Hematopoietic multipotent progenitor cell treated with erythropoietin and hydrocortisone succinate and interleukin-3 and kit ligand, for 6 days (in vitro differentiated cells): ENCODE measurements at regions not wholly inside any gene's neighbourhood (a gene's known extent, or its start where the extent isn't known, plus 50 kb on each side); places are given as distances from the start of the nearest gene placed in this dataset.
"Not testable (repeated sequence)": the region's sequence is repeated elsewhere in the genome, so short reads cannot be mapped to it uniquely, and the experiment has no call there.

Experiments
- DNase-seq: peaks from one replicate; pipeline ENCODE4 v3.0.0-alpha.2; 2015

GRCh38 chr1:200281201-200281835 is 128.5 kb downstream of the ZNF281 start:
- DNase-seq: no peak

- peak; percentile 50 for DNase-seq
Measured at GRCh38 chr1:200279810-200280411, 129.9 kb downstream of the ZNF281 start.

- no peak for DNase-seq
Measured at GRCh38 chr1:200275816-200276453, 133.9 kb downstream of the ZNF281 start.

- peak; percentile 57 for DNase-seq
Measured at GRCh38 chr1:200275415-200275814, 134.4 kb downstream of the ZNF281 start.

GRCh38 chr1:200274116-200274515 is 135.7 kb downstream of the ZNF281 start:
- DNase-seq: no peak

GRCh38 chr1:200272481-200273068 is 137.3 kb downstream of the ZNF281 start:
- DNase-seq: no peak

- DNase-seq: no peak
Measured at GRCh38 chr1:200269256-200269655, 140.6 kb downstream of the ZNF281 start.

- no peak for DNase-seq
Measured at GRCh38 chr1:200267937-200268336, 141.9 kb downstream of the ZNF281 start.

GRCh38 chr1:200267458-200267857 is 142.4 kb downstream of the ZNF281 start:
- no peak for DNase-seq

- DNase-seq: no peak
Measured at GRCh38 chr1:200266871-200267270, 143.0 kb downstream of the ZNF281 start.

GRCh38 chr1:200265881-200266280 is 144.0 kb downstream of the ZNF281 start:
- DNase-seq: no peak

- no peak for DNase-seq
Measured at GRCh38 chr1:200265104-200265503, 144.7 kb downstream of the ZNF281 start.

- DNase-seq: no peak
Measured at GRCh38 chr1:200263203-200263602, 146.6 kb downstream of the ZNF281 start.

GRCh38 chr1:200262326-200262965 is 147.4 kb downstream of the ZNF281 start:
- DNase-seq: no peak

- DNase-seq: no peak
Measured at GRCh38 chr1:200260597-200261335, 149.1 kb downstream of the ZNF281 start.

- peak; percentile 67 for DNase-seq
Measured at GRCh38 chr1:200258447-200259375, 151.1 kb downstream of the ZNF281 start.

GRCh38 chr1:200257235-200257634 is 152.6 kb downstream of the ZNF281 start:
- no peak for DNase-seq

- DNase-seq: not testable (repeated sequence)
Measured at GRCh38 chr1:200254602-200255001, 155.2 kb downstream of the ZNF281 start.

- DNase-seq: no peak
Measured at GRCh38 chr1:200253774-200254495, 155.9 kb downstream of the ZNF281 start.

GRCh38 chr1:200252531-200252930 is 157.3 kb downstream of the ZNF281 start:
- no peak for DNase-seq

- no peak for DNase-seq
Measured at GRCh38 chr1:200250469-200250868, 159.4 kb downstream of the ZNF281 start.
